ENCODE measurements at regions not wholly inside any gene's neighbourhood (a gene's known extent, or its start where the extent isn't known, plus 50 kb on each side); places are given as distances from the start of the nearest gene placed in this dataset.
"Not testable (repeated sequence)": the region's sequence is repeated elsewhere in the genome, so short reads cannot be mapped to it uniquely, and the experiment has no call there.

- DNase-seq: no peak
Measured at GRCh38 chr3:152623286-152623911, 211.5 kb upstream of the P2RY1 start.

GRCh38 chr3:152626226-152626625 lies 208.7 kb upstream of the P2RY1 start:
- DNase-seq: no peak

DNA sequence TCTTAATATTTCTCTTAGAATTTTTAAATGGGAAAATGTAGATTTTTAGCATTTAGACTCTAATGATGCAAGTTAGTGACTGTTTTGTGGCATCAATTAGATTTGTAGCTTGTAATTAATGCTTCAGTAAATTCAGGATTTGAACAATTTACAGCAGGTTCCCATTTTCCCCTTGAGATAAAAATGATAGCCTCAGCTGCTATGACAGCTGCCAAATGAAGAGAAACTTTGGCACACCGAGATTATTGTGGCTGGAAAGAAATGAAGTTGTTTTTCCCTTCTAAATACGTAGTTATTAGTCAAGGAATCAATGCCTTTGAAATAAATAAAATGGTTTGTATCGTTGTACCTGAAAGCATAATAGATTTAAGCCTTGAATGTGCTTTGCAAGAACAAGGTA lies 206.4 kb upstream of the P2RY1 start:
- DNase-seq: no peak

DNA sequence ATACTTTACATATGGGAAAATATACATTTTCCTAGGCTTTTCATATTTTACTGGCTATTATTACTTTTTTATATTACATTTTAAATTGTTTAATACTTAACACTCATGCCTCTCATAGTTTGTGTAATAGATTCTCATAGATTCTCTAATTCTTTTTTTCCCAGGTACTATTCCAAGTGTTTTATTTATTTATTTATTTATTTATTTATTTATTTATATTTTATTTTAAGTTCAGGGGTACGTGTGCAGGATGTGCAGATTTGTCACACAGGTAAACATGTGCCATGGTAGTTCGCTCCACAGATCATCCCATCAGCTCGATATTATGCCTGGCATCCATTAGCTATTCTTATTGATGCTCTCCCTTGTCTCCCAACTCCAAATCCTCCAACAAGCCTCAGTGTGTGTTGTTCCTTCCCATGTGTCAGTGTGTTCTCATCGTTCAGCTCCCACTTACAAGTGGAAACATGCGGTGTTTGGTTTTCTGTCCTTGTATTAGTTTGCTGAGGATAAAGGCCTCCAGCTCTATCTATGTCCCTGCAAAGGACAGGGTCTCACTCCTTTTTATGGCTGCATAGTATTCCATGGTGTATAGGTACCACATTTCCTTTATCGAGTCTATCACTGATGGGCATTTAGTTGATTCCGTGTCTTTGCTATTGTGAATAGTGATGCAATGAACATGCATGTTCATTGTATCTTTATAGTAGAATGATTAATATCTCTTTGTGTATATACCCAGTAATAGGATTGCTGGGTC lies 205.4 kb upstream of the P2RY1 start:
- DNase-seq: no peak

- no peak for DNase-seq
Measured at GRCh38 chr3:152635389-152635788, 199.5 kb upstream of the P2RY1 start.

GRCh38 chr3:152636651-152637050 lies 198.3 kb upstream of the P2RY1 start:
- DNase-seq: no peak

DNA sequence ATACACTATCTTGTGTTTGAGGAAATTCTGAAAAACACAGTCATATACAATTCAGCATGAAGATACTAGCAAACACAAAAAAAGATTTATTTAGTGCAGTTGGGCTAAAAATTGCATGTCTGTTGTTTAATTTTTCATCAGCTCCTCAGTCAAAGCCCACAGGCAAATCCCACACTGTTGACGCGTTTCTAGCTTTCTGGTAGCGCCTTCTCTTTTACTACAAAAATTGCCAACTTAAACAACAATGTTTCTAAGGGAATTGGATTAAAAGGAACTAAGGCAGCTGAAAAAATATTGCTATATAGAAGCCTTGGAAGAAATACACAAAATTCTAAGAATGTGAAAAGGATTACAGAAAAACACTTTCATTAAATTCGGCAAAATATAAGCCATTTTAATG lies 196.7 kb upstream of the P2RY1 start:
- DNase-seq: no peak

- DNase-seq: no peak
Measured at GRCh38 chr3:152638707-152639450, 196.1 kb upstream of the P2RY1 start.

- DNase-seq: no peak
Measured at GRCh38 chr3:152641198-152641597, 193.7 kb upstream of the P2RY1 start.

DNA sequence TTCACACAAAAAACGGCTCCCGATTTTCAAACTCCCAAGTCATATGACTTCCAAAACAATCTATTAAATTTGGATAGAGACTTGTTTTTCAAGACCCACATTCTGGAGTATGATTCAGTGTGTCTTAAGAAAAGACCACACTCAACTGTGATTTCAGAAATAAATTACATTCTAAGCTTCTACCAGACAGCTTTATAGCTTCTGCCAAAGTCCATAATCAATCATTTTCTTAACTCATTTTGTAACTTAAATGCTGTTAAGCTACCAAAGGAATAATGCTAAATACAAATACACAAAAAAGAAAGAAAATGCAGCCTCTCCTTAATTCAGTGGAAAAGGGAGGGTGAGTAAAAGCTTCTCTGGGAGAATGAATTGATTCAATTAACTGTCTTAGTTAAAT lies 192.3 kb upstream of the P2RY1 start:
- no peak for DNase-seq

- no peak for DNase-seq
Measured at GRCh38 chr3:152644478-152644877, 190.5 kb upstream of the P2RY1 start.

DNA sequence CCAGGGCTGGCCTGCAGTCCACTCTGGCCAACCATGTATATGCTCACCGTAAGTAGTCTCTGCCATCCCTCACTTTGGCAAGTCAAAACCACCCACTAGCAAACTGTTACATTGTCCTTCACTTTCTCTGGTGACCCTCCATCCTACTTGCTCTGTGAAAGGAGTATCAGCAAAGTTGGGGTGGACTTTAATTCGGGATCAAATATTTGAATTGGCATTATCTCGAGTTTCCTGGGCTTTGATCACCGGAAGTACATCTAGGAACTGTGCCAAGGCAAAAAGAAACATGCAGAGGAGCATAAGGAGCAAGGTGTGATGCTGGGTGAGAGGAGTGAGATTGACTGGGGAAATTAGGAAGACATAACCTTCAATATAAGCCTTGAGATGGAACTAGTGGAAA lies 188.9 kb upstream of the P2RY1 start:
- DNase-seq: no peak

DNA sequence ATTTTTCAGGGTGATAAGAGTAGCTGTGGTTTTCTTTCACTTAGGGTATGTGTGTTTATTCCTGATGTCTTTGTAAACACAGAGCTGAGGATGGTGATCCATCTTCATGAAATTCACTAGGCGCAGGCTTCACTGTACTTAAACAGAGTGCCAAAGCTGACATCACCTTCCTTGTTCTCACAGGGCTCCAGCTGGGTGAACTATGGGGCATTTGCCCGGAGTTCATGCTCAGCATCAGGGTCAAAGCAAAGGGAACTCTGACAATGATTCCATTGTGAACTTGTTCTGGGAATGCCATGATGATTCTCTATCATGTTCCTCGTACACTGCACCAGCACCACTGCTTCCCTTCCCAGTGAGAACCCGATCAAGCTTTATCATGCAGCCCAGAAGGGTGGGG lies 184.8 kb upstream of the P2RY1 start:
- no peak for DNase-seq

- not testable (repeated sequence) for DNase-seq
Measured at GRCh38 chr3:152650923-152651322, 184.0 kb upstream of the P2RY1 start.

GRCh38 chr3:152656214-152656971 lies 178.5 kb upstream of the P2RY1 start:
- DNase-seq: no peak

GRCh38 chr3:152656972-152657355 lies 178.0 kb upstream of the P2RY1 start:
- no peak for DNase-seq

- no peak for DNase-seq
Measured at GRCh38 chr3:152658977-152659720, 175.8 kb upstream of the P2RY1 start.

DNA sequence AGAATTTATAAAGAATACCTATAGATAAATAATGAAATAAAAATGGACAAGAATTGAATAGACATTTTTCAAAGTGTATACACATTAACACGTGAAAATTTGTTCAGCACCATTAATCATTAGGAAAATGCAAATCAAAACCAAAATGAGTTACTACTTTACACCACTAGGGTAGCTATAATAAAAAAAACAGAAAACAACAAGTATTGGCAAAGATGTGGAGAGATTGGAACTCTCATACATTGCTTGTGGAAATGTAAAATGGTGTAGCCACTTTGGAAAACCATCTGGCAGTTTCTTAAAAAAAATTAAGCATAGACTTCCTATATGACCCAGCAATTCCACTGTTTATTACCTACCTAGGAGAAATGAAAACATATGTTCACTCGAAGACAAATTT lies 172.8 kb upstream of the P2RY1 start:
- DNase-seq: no peak

DNA sequence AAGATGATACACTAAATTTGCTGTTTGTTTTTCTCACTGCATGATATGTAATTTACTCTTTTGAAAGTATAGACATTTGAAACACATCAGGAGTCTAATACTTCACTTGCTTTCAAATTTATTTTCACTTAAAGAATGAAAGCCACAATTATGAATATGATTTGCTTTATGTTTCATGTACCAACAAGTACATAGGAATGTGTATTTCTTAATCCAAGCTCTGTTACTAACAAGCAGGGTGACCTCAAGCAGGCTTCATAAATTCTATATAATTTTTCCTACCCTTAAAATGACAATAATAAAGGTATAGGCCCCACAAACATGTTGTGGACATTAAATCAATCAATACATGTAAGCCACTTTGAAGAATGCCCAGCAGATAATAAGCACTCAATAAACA lies 170.2 kb upstream of the P2RY1 start:
- no peak for DNase-seq

DNA sequence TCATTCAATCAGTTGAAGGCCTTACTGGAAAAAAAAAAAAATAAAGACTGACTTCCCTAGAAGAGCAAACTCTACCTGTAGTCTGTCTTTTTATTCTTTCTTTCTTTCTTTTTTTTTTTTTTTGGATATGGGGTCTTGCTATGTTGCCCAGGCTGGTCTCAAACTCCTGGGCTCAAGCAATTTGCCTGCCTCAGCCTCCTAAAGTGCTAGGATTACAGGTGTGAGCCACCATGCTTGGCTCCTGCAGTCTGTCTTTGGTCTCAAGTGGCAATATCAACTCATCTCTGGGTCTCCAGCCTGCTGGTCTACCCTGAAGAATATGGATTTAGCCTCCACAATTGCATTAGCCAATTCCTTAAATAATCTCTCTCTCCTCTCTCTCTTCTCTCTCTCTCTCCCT lies 167.7 kb upstream of the P2RY1 start:
- DNase-seq: no peak

- DNase-seq: no peak
Measured at GRCh38 chr3:152669560-152669959, 165.4 kb upstream of the P2RY1 start.

- no peak for DNase-seq
Measured at GRCh38 chr3:152671446-152672319, 163.2 kb upstream of the P2RY1 start.
